B cell (primary cell): ENCODE measurements at regions not wholly inside any gene's neighbourhood (a gene's known extent, or its start where the extent isn't known, plus 50 kb on each side); places are given as distances from the start of the nearest gene placed in this dataset.

ENCODE experiments used
- ATAC-seq: fragments of 200-7000 bp; cut with Tn5 transposase; one replicate; pipeline ENCODE4 v1.10.0; 2021; ENCODE audit warnings: low read depth, mild to moderate bottlenecking, moderate number of reproducible peaks, moderate library complexity
- CTCF ChIA-PET: fragments of 350-600 bp; sonication (Branson Sonifier 250); formaldehyde crosslinking; loops from one replicate; lab custom pipeline; 2021; ENCODE audit warnings: antibody characterized with exemption, inconsistent platforms; lab: Charles Lee
- POLR2A ChIA-PET: fragments of 350-600 bp; sonication (Branson Sonifier 250); formaldehyde crosslinking; loops from one replicate; lab custom pipeline; 2021; ENCODE audit warnings: antibody characterized with exemption; lab: Charles Lee
- DNase-seq: peaks from one replicate; pipeline ENCODE4 v3.0.0; 2013
- H2AFZ ChIP-seq: 2 replicates; pipeline ENCODE4 v1.6.1; 2012; ENCODE audit warnings: mild to moderate bottlenecking, low read depth, low read length; ENCODE audit not compliant: insufficient read depth, poor library complexity, severe bottlenecking
- H3K27ac ChIP-seq, 2 donors: 1 replicate in 1 of 2; 2 replicates in 1 of 2; pipeline ENCODE4 v1.5.1; 2012 to 2013; ENCODE audit warnings: low read length in 2 of 2, mild to moderate bottlenecking in 2 of 2, moderate library complexity in 1 of 2
- H3K27me3 ChIP-seq, 4 experiments: fragments of 200-600 bp in 1 of 4; sonication (generic) in 1 of 4; replicated peaks in 1 of 4; 1 replicate in 2 of 4; 2 replicates in 2 of 4; pipeline versions ENCODE4 v1.6.1 to v1.7.0; 2013 to 2016; ENCODE audit warnings: low read length in 3 of 4, mild to moderate bottlenecking in 2 of 4, mixed read lengths in 1 of 4, moderate library complexity in 1 of 4; ENCODE audit not compliant: insufficient read depth in 4 of 4, control insufficient read depth in 3 of 4; ENCODE audit errors: control extremely low read depth in 1 of 4
- H3K36me3 ChIP-seq, 2 experiments: replicated peaks in 1 of 2; 1 replicate in 1 of 2; 2 replicates in 1 of 2; pipeline versions ENCODE4 v1.6.1 to v1.7.1; 2013; ENCODE audit warnings: low read length in 1 of 2; ENCODE audit not compliant: insufficient read depth in 2 of 2, control insufficient read depth in 1 of 2; ENCODE audit errors: control extremely low read depth in 1 of 2, extremely low read depth in 1 of 2
- H3K4me1 ChIP-seq, 2 donors: fragments of 200-600 bp in 1 of 2; sonication (generic) in 1 of 2; 1 replicate in 1 of 2; 2 replicates in 1 of 2; pipeline versions ENCODE4 v1.5.1 to v1.6.1; 2013 to 2017; ENCODE audit warnings: low read length in 2 of 2; ENCODE audit not compliant: control insufficient read depth in 2 of 2, insufficient read depth in 2 of 2
- H3K4me2 ChIP-seq: replicated peaks from 2 replicates; pipeline ENCODE3; 2012; ENCODE audit warnings: mild to moderate bottlenecking, low read depth, low read length; ENCODE audit not compliant: poor library complexity, severe bottlenecking
- H3K4me3 ChIP-seq, 5 experiments: fragments of 200-600 bp in 1 of 5; sonication (generic) in 1 of 5; 1 replicate in 3 of 5; 2 replicates in 2 of 5; pipeline versions ENCODE4 v1.5.1 to v1.7.0; 2011 to 2016; ENCODE audit warnings: low read length in 4 of 5, mild to moderate bottlenecking in 4 of 5, low read depth in 2 of 5, control low read depth in 1 of 5, moderate library complexity in 1 of 5; ENCODE audit not compliant: insufficient read depth in 1 of 5; ENCODE audit errors: control extremely low read depth in 1 of 5, extremely low read depth in 1 of 5
- H3K79me2 ChIP-seq: fragments of 200-600 bp; sonication (generic); one replicate; pipeline ENCODE4 v1.6.0; 2016; ENCODE audit warnings: low read length; ENCODE audit not compliant: control insufficient read depth, insufficient read depth
- H3K9ac ChIP-seq: fragments of 200-600 bp; sonication (generic); 2 replicates; pipeline ENCODE4 v1.6.1; 2017; ENCODE audit warnings: mild to moderate bottlenecking, low read length, moderate library complexity
- H3K9me3 ChIP-seq, 3 donors: one replicate each; pipeline versions ENCODE4 v1.6.1 to v1.7.1; 2013; ENCODE audit warnings: low read length in 2 of 3; ENCODE audit not compliant: control insufficient read depth in 2 of 3, insufficient read depth in 1 of 3; ENCODE audit errors: control extremely low read depth in 1 of 3
- H4K20me1 ChIP-seq: 2 replicates; pipeline ENCODE4 v1.6.0; 2012; ENCODE audit warnings: mild to moderate bottlenecking, low read length; ENCODE audit not compliant: insufficient read depth, control insufficient read depth, poor library complexity, severe bottlenecking
- H3K27ac Mint-ChIP-seq: one replicate; pipeline ENCODE4 v1.8.0; 2021; ENCODE audit warnings: mixed read lengths
- H3K27me3 Mint-ChIP-seq: one replicate; pipeline ENCODE4 v1.8.0; 2021; ENCODE audit warnings: mixed read lengths
- H3K4me1 Mint-ChIP-seq: one replicate; pipeline ENCODE4 v1.8.0; 2021; ENCODE audit warnings: mixed read lengths
- H3K4me3 Mint-ChIP-seq: one replicate; pipeline ENCODE4 v1.8.0; 2021; ENCODE audit warnings: mixed read lengths
- H3K9me3 Mint-ChIP-seq: one replicate; pipeline ENCODE4 v1.8.0; 2022; ENCODE audit warnings: mixed read lengths; ENCODE audit not compliant: insufficient read depth
- CTCF ChIP-seq: fragments of 200-600 bp; IDR thresholded peaks from one replicate; pipeline ENCODE4 v1.8.0; 2022; ENCODE audit warnings: antibody characterized with exemption, mild to moderate bottlenecking
- EZH2 ChIP-seq: IDR thresholded peaks from 2 replicates; pipeline ENCODE4 v1.6.1; 2012; ENCODE audit warnings: borderline replicate concordance, low read depth, mild to moderate bottlenecking, moderate library complexity, low read length; ENCODE audit not compliant: insufficient read depth, poor library complexity, severe bottlenecking
- WGBS: methylation state at CpG from one replicate; pipeline ENCODE4 v1.1.5; 2013; ENCODE audit warnings: missing lambda C conversion rate; ENCODE audit not compliant: insufficient coverage; 5-methylcytosine and 5-hydroxymethylcytosine counted together
- intact Hi-C: fragments of 100-400 bp; cut with micrococcal nuclease; formaldehyde crosslinking; loops from one replicate; pipeline ENCODE4 v1.10.0; 2022

DNA sequence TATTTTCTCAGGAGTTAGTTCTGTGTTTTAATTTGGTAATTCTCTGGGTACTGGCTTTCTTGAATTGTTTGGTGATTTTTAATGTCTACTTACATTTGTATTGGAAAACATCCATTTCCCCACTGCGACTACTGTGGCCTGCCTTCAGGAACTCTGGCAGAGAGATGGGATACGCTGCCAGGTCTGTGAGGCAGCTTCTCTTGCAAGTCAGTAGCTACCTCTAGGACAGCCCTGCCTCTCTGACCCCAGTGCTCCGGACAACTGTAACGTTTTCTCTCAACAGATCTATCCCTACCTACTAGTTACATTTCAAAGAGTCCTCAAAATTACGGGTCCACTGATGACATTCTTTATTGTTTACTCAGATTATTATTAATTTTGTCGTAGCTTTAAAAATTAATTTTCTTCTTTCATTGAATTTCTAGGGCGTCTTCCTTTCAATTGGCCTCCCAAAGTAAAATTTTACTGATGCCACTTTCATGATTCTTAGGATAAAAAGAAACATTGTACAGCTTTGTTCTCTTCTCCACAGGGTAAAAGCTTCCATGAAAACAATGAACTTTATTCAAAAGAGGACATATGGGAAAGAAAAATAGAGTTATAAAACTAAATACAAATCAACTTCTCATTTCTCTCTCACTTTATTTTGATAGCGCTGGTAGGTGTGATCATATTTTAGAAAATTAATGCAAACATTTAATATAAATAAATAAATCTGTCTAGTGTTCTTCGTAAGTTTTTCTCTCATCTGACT, 123.2 kb upstream of the GOLGA8J start:
- CTCF ChIA-PET, result no interaction called here
- intact Hi-C loops, result no loop called here
- no peak overlapping the region for H3K4me3 Mint-ChIP-seq

DNA sequence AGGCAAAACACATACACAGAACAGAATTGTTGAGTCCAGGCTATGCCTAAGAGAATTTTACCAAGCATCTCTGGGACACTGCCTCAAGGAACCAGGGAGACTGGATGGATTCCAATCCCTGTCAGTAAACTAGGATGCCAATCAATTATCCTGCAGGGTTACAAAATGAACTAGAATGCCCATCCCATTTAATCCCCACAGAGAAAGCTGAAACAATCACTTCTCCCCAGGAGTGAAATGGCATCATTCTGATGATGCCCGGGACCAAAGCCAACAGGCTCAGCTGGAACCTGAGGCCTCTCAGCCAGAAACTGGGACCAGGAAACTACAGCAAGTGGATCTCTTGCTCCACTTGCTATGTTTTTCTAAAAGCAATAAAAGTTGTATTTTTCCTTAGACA, 130.0 kb upstream of the TJP1 start:
- POLR2A ChIA-PET, result no interaction called here
- 100% methylated on average over 1 of the region's 1 CpG for WGBS
- intact Hi-C loops, result no loop called here

More for the DNA sequence above, 123.2 kb upstream of the GOLGA8J start:
- WGBS, result 89% methylated on average over 2 of the region's 9 CpGs
- Histone ChIP-seq H3K4me3 (no peak overlapping the region), H3K4me2 (no peak overlapping the region), H3K9me3 (no peaks in the 10 kb centered on the region), H3K36me3 (no peaks in the 10 kb centered on the region), H4K20me1 (no peaks in the 10 kb centered on the region), H3K9ac (no peak overlapping the region), H2AFZ (no peak overlapping the region), H3K27ac (no peak overlapping the region), H3K79me2 (no peaks in the 10 kb centered on the region), H3K27me3 (no peaks in the 10 kb centered on the region), H3K4me1 (no peaks in the 10 kb centered on the region)
- DNase-seq (no peak), ATAC-seq (no peak)
- POLR2A ChIA-PET, result no interaction called here
- Mint-ChIP-seq H3K4me1 (no peaks in the 10 kb centered on the region), H3K9me3 (no peaks in the 10 kb centered on the region), H3K27me3 (peaks cover 20% of the 10 kb centered on the region), H3K27ac (no peak overlapping the region)
- TF ChIP-seq CTCF (no peak), EZH2 (no peak)

More for the DNA sequence above, 130.0 kb upstream of the TJP1 start:
- Mint-ChIP-seq H3K9me3 (no peaks in the 10 kb centered on the region), H3K27me3 (no peaks in the 10 kb centered on the region), H3K27ac (no peak overlapping the region), H3K4me3 (no peak overlapping the region), H3K4me1 (no peaks in the 10 kb centered on the region)
- CTCF ChIA-PET, result no interaction called here
- H3K27me3 ChIP-seq, result no peaks in the 10 kb centered on the region
- no peak overlapping the region for H3K9ac ChIP-seq
- ATAC-seq (no peak), DNase-seq (no peak)
- no peak for TF ChIP-seq CTCF
- TF ChIP-seq EZH2, result no peak
- H3K27ac ChIP-seq, result no peak overlapping the region
- H3K79me2 ChIP-seq, result no peaks in the 10 kb centered on the region
- H3K4me2 ChIP-seq, result no peak overlapping the region
- H4K20me1 ChIP-seq, result no peaks in the 10 kb centered on the region
- H3K4me1 ChIP-seq, result no peaks in the 10 kb centered on the region
- H3K36me3 ChIP-seq, result no peaks in the 10 kb centered on the region
- H2AFZ ChIP-seq, result no peak overlapping the region
- H3K4me3 ChIP-seq, result no peak overlapping the region
- H3K9me3 ChIP-seq, result no peaks in the 10 kb centered on the region
